ENCODE measurements at regions not wholly inside any gene's neighbourhood (a gene's known extent, or its start where the extent isn't known, plus 50 kb on each side); places are given as distances from the start of the nearest gene placed in this dataset.
A peak's percentile ranks its signal among the peaks of the same experiment; 100 is the strongest.

DNA sequence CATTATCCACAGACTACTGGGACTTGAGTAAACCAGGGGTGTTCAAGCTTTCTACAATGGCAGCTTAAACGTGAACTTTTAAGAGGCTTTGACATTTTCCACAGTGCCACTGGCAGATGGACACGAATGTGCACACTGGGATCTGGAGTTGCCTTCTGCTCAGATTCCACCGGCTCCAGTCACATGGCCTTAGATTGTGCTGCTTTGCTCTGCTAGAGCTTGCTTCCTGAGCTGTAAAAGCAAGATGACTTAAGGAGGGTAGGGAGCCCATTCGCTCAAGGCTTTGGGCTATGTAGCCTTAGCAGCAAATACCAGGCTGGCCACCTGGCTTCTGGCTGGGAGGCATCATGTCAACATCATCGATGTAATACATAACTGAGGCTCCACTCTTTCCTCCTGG, 436.9 kb downstream of the MED10 start:
- Histone ChIP-seq H3K23me2 (ENCODE audit: low read depth, low read length) (no peaks in the 10 kb centered on the region), H4K8ac (ENCODE audit: extremely low read depth, insufficient read depth, low read length) (no peak overlapping the region), H3K79me2 (ENCODE audit: control insufficient read depth in 1 of 2, insufficient read depth in 2 of 2, low read length in 2 of 2) (no peaks in the 10 kb centered on the region), H3K18ac (ENCODE audit: extremely low read depth, low read length) (no peak overlapping the region), H2AFZ (ENCODE audit: low read length) (0 out of 2 replicates have a peak overlapping the region, but pooled peaks have one; percentile 47), H3K23ac (ENCODE audit: insufficient read length) (no peak overlapping the region), H3K9me3 (ENCODE audit: insufficient read depth in 2 of 2, low read depth in 1 of 2, low read length in 1 of 2) (no peaks in the 10 kb centered on the region), H2BK5ac (ENCODE audit: low read depth, low read length) (no peak overlapping the region), H3K27me3 (replicated peaks in 1 of 4; ENCODE audit: control insufficient read depth in 3 of 4, extremely low read depth in 1 of 4, insufficient read depth in 3 of 4, low read length in 3 of 4) (no peaks in the 10 kb centered on the region), H3K4me2 (ENCODE audit: insufficient read depth in 1 of 2, low read depth in 2 of 2, low read length in 2 of 2) (no peak overlapping the region), H2BK120ac (replicated peaks; ENCODE audit: low read depth, low read length) (no peak overlapping the region), H4K91ac (replicated peaks; ENCODE audit: insufficient read length, low read length) (no peak overlapping the region), H3K9ac (replicated peaks in 1 of 4; ENCODE audit: extremely low read depth in 1 of 4, low read depth in 3 of 4, low read length in 3 of 4) (no peak overlapping the region), H3K27ac (ENCODE audit: low read depth, low read length) (no peak overlapping the region), H3K4me3 (ENCODE audit: extremely low read depth in 1 of 4, insufficient read depth in 2 of 4, low read depth in 3 of 4, low read length in 4 of 4) (no peak overlapping the region), H4K20me1 (replicated peaks in 1 of 2; ENCODE audit: control insufficient read depth in 1 of 2, insufficient read depth in 2 of 2, low read length in 2 of 2) (no peaks in the 10 kb centered on the region), H4K5ac (ENCODE audit: insufficient read length, low read depth, low read length) (no peak overlapping the region), H3K79me1 (ENCODE audit: low read depth, low read length) (no peaks in the 10 kb centered on the region), H2BK20ac (ENCODE audit: low read length) (no peak overlapping the region), H3K56ac (replicated peaks; ENCODE audit: insufficient read length, low read depth, low read length) (no peak overlapping the region), H3K36me3 (ENCODE audit: control insufficient read depth in 2 of 4, insufficient read depth in 4 of 4, low read length in 3 of 4) (no peaks in the 10 kb centered on the region), H2BK15ac (ENCODE audit: low read length) (no peak overlapping the region), H3K14ac (ENCODE audit: insufficient read length) (no peak overlapping the region), H3K4me1 (replicated peaks in 1 of 4; ENCODE audit: control insufficient read depth in 3 of 4, insufficient read depth in 4 of 4, low read length in 3 of 4) (no peaks in the 10 kb centered on the region), H2AK5ac (ENCODE audit: low read depth, low read length) (no peak overlapping the region), H2BK12ac (ENCODE audit: low read depth, low read length) (no peak overlapping the region), H3K4ac (replicated peaks; ENCODE audit: insufficient read length, low read depth, low read length) (no peak overlapping the region)
- no peak for DNase-seq (ENCODE audit: low read depth in 1 of 2, low spot score in 2 of 2)
- ChIA-PET POLR2A (ENCODE audit: partially characterized antibody) (no interaction called here), CTCF (ENCODE audit: partially characterized antibody) (no interaction called here)
- no peak for FAIRE-seq
- TF ChIP-seq RBBP5 (IDR thresholded peaks at IDR 0.05; ENCODE audit: borderline replicate concordance, low read depth, low read length), result no peak
- TF ChIP-seq GTF2F1 (IDR thresholded peaks at IDR 0.05; ENCODE audit: borderline replicate concordance, low read depth, low read length), result no peak
- no peak for TF ChIP-seq POU5F1 (IDR thresholded peaks at IDR 0.05; ENCODE audit: low read depth, low read length)
- TF ChIP-seq CBX8 (IDR thresholded peaks at IDR 0.05; ENCODE audit: borderline replicate concordance, low read depth, low read length), result no peak
- TF ChIP-seq JUN (IDR thresholded peaks at IDR 0.05; ENCODE audit: low read depth, low read length), result no peak
- no peak for TF ChIP-seq FOSL1 (IDR thresholded peaks at IDR 0.05; ENCODE audit: insufficient read depth, low read depth, low read length)
- no peak for TF ChIP-seq TAF1 (IDR thresholded peaks at IDR 0.05; ENCODE audit: low read depth, low read length)
- TF ChIP-seq MAFK (IDR thresholded peaks at IDR 0.05; ENCODE audit: low read depth, low read length), result no peak
- TF ChIP-seq KDM4A (IDR thresholded peaks at IDR 0.05; ENCODE audit: low read depth, low read length, severe bottlenecking), result no peak
- no peak for TF ChIP-seq CHD1 (IDR thresholded peaks at IDR 0.05; ENCODE audit: low read depth, low read length)
- no peak for TF ChIP-seq CEBPB (IDR thresholded peaks at IDR 0.05; ENCODE audit: low read depth, low read length)
- no peak for TF ChIP-seq SIRT6 (IDR thresholded peaks at IDR 0.05; ENCODE audit: low read length)
- TF ChIP-seq KDM5A (IDR thresholded peaks at IDR 0.05; ENCODE audit: low read length), result no peak
- WGBS, 2 experiments (ENCODE audit: extremely low coverage in 1 of 2, insufficient coverage in 1 of 2, insufficient read length in 1 of 2, insufficient replicate concordance in 2 of 2, low coverage in 1 of 2, low lambda C conversion rate in 2 of 2, missing lambda C conversion rate in 1 of 2), result 93% methylated on average over 5 of the region's 5 CpGs; no CpG with 5 or more reads in 1 of the 2 experiments

Measured in H1 (cell line).